ENCODE measurements at regions not wholly inside any gene's neighbourhood (a gene's known extent, or its start where the extent isn't known, plus 50 kb on each side); places are given as distances from the start of the nearest gene placed in this dataset.
A peak's percentile ranks its signal among the peaks of the same experiment; 100 is the strongest.

DNA sequence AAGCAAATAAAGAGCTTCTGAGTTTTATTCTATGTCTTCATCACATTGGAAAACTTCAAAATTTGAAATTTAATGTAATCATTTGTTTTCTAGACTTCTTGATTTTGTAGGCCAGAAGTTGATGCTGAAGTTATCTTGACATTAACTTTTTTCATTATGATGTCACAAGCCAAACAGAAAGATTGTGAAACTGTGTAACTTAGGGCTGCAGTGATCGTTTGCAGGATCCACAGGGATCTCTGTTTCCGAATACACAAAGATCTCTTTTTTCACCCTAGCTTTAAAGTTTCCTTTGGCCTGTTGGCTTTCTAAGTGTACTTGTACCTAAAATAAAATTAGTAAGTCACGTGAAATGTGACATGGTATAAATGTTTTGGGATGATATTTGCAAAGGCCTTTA is 594.9 kb upstream of the CDH2 start:
- H3K4me1 Mint-ChIP-seq (ENCODE audit: low read depth) = peaks cover 65% of the 10 kb centered on the region
- no peak for DNase-seq
- no peaks in the 10 kb centered on the region for H3K9me3 Mint-ChIP-seq
- TF ChIP-seq, protein P1, sequence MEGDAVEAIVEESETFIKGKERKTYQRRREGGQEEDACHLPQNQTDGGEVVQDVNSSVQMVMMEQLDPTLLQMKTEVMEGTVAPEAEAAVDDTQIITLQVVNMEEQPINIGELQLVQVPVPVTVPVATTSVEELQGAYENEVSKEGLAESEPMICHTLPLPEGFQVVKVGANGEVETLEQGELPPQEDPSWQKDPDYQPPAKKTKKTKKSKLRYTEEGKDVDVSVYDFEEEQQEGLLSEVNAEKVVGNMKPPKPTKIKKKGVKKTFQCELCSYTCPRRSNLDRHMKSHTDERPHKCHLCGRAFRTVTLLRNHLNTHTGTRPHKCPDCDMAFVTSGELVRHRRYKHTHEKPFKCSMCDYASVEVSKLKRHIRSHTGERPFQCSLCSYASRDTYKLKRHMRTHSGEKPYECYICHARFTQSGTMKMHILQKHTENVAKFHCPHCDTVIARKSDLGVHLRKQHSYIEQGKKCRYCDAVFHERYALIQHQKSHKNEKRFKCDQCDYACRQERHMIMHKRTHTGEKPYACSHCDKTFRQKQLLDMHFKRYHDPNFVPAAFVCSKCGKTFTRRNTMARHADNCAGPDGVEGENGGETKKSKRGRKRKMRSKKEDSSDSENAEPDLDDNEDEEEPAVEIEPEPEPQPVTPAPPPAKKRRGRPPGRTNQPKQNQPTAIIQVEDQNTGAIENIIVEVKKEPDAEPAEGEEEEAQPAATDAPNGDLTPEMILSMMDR (IDR thresholded peaks at IDR 0.05) = no peak
- H3K27me3 Mint-ChIP-seq (ENCODE audit: insufficient read depth) = no peaks in the 10 kb centered on the region
- peak overlapping the region; percentile 48; the same call in 1 of the 2 replicates for H3K27ac Mint-ChIP-seq
- no peaks in the 10 kb centered on the region; the same call in 1 of the 2 replicates for H3K36me3 Mint-ChIP-seq (ENCODE audit: low read depth)
- peak overlapping the region; percentile 83 for H3K4me3 Mint-ChIP-seq

DNA sequence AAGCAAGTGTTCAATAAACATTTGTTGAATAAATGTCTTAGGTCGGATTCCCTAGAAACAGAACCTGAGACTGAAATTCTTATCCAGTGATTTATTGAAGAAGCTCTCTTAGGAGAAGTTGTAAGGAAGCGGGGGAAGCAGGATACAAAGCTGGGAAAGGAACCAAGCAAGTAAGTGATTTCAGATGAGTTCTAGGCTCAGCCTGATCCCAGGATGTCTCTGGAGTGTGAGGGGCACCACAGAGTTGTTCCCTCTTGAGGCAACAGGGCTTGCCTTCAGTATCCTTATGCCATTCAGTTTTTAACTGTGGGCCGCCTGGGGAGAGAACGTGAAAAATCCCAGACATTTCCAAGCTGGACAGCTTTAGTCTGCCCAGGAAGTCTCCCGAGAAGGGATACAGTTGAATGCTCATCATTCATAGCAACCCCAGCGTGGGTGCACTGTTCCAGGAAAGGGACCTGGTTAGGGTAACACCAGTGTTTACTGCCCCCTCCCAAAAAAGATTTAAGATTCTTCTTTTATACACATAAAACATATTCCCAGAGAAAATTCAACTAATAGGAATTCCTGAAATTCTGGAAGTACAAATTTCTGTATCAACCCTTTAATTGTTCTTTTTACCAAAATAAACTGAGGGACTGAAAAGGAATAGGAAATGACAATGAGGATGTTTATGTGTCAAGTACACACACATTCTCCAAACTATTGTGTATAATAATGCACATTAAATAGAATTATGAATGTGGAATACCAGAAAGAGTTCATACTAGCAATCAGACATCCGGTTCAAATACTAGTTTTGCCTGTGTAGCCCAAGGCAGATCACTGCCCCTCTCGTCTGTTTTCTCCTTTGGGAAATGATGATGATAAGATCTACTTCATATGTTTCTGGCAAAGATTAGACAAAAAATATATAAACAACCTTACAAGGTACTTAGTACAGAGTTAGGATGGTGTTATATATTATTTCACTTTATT is 592.1 kb upstream of the CDH2 start:
- Mint-ChIP-seq H3K4me1 (ENCODE audit: low read depth) (peaks cover 78% of the 10 kb centered on the region), H3K4me3 (peak overlapping the region; percentile 3; the same call in 1 of the 2 replicates), H3K9me3 (no peaks in the 10 kb centered on the region), H3K36me3 (ENCODE audit: low read depth) (no peaks in the 10 kb centered on the region), H3K27ac (peak overlapping the region; percentile 63), H3K27me3 (ENCODE audit: insufficient read depth) (no peaks in the 10 kb centered on the region)
- TF ChIP-seq, protein P1 (IDR thresholded peaks at IDR 0.05) = no peak
- no peak for DNase-seq

GRCh38 chr18:28767727-28768211 is 590.8 kb upstream of the CDH2 start:
- Mint-ChIP-seq H3K4me3 (peak overlapping the region; percentile 58), H3K36me3 (ENCODE audit: low read depth) (no peaks in the 10 kb centered on the region), H3K4me1 (ENCODE audit: low read depth) (peaks cover 78% of the 10 kb centered on the region), H3K27me3 (ENCODE audit: insufficient read depth) (no peaks in the 10 kb centered on the region), H3K27ac (peak overlapping the region; percentile 63), H3K9me3 (no peaks in the 10 kb centered on the region)
- DNase-seq = peak; percentile 58
- TF ChIP-seq, protein P1 (IDR thresholded peaks at IDR 0.05) = no peak

DNA sequence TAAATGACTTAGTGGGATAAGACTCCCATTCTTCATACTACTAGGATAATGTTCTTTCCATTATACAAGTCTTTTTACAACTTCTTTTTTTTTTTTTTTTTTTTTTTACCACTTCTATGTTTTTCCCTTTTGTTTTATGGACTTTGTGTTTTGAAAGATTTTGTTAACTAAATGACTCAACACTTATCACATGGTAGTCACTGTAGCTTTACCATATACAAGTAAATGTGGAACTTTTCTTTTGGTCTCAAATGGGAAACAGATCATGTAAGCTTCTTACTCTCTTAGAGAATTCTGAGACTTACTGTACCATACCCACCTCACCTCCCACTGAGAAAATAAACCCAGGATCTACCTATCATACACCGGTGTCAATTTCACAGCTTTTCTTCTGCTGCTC is 590.3 kb upstream of the CDH2 start:
- no peaks in the 10 kb centered on the region for H3K27me3 Mint-ChIP-seq (ENCODE audit: insufficient read depth)
- H3K27ac Mint-ChIP-seq = peak overlapping the region; percentile 63
- no peaks in the 10 kb centered on the region for H3K36me3 Mint-ChIP-seq (ENCODE audit: low read depth)
- peaks cover 83% of the 10 kb centered on the region for H3K4me1 Mint-ChIP-seq (ENCODE audit: low read depth)
- peak overlapping the region; percentile 58 for H3K4me3 Mint-ChIP-seq
- TF ChIP-seq, protein P1 (IDR thresholded peaks at IDR 0.05) = no peak
- no peaks in the 10 kb centered on the region for H3K9me3 Mint-ChIP-seq
- no peak for DNase-seq

- no peak for DNase-seq
- H3K27ac Mint-ChIP-seq = 0 out of 2 replicates have a peak overlapping the region, but pooled peaks have one; percentile 63
- TF ChIP-seq, protein P1 (IDR thresholded peaks at IDR 0.05) = no peak
- H3K9me3 Mint-ChIP-seq = no peaks in the 10 kb centered on the region
- H3K4me1 Mint-ChIP-seq (ENCODE audit: low read depth) = peaks cover 84% of the 10 kb centered on the region
- H3K4me3 Mint-ChIP-seq = no peak overlapping the region
- H3K36me3 Mint-ChIP-seq (ENCODE audit: low read depth) = no peaks in the 10 kb centered on the region
- no peaks in the 10 kb centered on the region for H3K27me3 Mint-ChIP-seq (ENCODE audit: insufficient read depth)
Observed at GRCh38 chr18:28766721-28767120, 589.8 kb upstream of the CDH2 start.

All from HFFc6 (cell line).